ENCODE measurements at regions not wholly inside any gene's neighbourhood (a gene's known extent, or its start where the extent isn't known, plus 50 kb on each side); places are given as distances from the start of the nearest gene placed in this dataset.

DNA sequence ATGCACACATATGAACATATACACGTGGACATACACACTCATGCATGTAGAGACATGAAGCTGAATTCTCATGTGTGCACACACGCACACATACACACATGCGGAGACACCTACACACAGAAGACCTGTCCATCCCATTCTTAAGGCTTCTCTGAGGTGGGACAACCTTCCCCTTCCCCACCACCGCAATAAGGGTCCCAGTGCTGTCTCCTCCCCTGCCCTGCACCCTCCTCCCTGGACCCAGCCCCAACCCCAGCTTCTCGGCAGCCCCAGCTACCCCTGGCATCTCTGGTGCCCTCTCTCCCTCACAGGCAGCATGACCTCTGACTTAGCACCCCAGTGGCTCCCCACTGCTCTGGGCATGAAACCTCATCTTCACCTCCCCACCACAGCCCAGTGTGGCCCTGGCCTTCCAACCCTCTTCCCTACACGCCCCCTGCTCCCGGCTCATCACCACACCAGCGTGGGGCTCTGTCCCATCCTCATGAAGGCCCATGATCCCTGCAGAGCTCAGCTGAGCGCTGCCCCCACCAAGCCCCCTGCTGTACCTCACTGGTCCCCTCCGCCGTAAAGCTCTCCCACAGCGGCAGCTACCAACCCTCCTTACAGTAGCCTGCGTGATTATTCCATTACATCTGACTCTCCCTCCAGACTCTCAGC, 204.1 kb upstream of the ZNF536 start:
- H3K36me3 ChIP-seq (ENCODE audit: control insufficient read depth, insufficient read depth, low read length), result no peaks in the 10 kb centered on the region

GRCh38 chr19:30168760-30169159, 203.4 kb upstream of the ZNF536 start:
- ChIA-PET CTCF (no interaction called here), POLR2A (no interaction called here)
- Histone ChIP-seq H3K27me3 (ENCODE audit: control insufficient read depth, insufficient read depth, low read length) (no peaks in the 10 kb centered on the region), H3K4me3 (ENCODE audit: low read depth, low read length) (no peak overlapping the region), H3K36me3 (ENCODE audit: control insufficient read depth, insufficient read depth, low read length) (no peaks in the 10 kb centered on the region)
- no peak for DNase-seq (ENCODE audit: low read depth)
- no peak for TF ChIP-seq CTCF (IDR thresholded peaks at IDR 0.05; ENCODE audit: insufficient read depth, low read depth, low read length)

More for the DNA sequence above, 204.1 kb upstream of the ZNF536 start:
- TF ChIP-seq CTCF (IDR thresholded peaks at IDR 0.05; ENCODE audit: insufficient read depth, low read depth, low read length), result no peak
- CTCF ChIA-PET, result interaction anchor here (0.5 kb wide), 1 partner anchor 46 kb away, joined by 3 read pairs; no protein-coding TSS in a partner anchor
- Histone ChIP-seq H3K4me3 (ENCODE audit: low read depth, low read length) (no peak overlapping the region), H3K27me3 (ENCODE audit: control insufficient read depth, insufficient read depth, low read length) (no peaks in the 10 kb centered on the region)
- POLR2A ChIA-PET, result no interaction called here
- no peak for DNase-seq (ENCODE audit: low read depth)

DNA sequence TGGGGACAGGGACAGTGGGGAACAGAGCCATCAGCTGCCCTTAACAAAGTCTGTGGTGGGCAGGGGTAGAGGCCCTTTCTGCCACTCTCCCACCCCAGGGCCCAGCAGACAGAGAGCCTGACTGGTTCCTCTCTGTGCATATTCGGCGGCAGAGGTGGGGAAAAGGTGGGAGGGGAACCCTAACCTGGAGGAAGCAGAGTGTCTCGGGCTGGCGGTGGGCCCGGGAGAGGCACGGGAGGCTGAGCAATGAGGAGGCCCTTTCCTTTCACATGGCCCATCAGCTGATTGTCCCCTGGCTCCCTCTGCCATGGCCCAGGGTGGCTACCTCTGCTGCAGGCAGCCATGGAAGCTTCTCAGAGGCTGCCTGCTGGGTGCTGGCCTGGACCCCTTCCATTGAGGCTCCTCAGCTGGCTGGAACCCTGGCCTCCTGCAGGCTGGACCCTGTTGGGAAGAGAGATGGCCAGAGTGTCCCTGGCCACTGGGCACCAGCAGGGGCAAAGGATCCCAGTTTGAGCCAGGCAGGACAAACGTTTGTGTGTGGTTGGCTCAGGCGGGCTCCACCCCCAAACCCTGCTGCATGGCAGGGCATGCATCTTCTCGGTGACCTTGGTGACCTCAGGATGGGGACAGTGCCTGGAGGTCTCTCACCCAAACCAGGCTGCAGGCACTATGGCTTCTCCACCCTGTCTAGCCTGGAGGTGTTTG, 202.8 kb upstream of the ZNF536 start:
- no peak for DNase-seq (ENCODE audit: low read depth)
- no peak for TF ChIP-seq CTCF (IDR thresholded peaks at IDR 0.05; ENCODE audit: insufficient read depth, low read depth, low read length)
- ChIA-PET POLR2A (no interaction called here), CTCF (no interaction called here)
- no peak overlapping the region for H3K4me3 ChIP-seq (ENCODE audit: low read depth, low read length)
- H3K27me3 ChIP-seq (ENCODE audit: control insufficient read depth, insufficient read depth, low read length), result no peaks in the 10 kb centered on the region
- H3K36me3 ChIP-seq (ENCODE audit: control insufficient read depth, insufficient read depth, low read length), result no peaks in the 10 kb centered on the region

GRCh38 chr19:30170081-30170480, 202.1 kb upstream of the ZNF536 start:
- H3K36me3 ChIP-seq (ENCODE audit: control insufficient read depth, insufficient read depth, low read length), result no peaks in the 10 kb centered on the region
- no peak overlapping the region for H3K4me3 ChIP-seq (ENCODE audit: low read depth, low read length)
- POLR2A ChIA-PET, result no interaction called here
- no peaks in the 10 kb centered on the region for H3K27me3 ChIP-seq (ENCODE audit: control insufficient read depth, insufficient read depth, low read length)
- DNase-seq (ENCODE audit: low read depth), result no peak
- CTCF ChIA-PET, result no interaction called here
- no peak for TF ChIP-seq CTCF (IDR thresholded peaks at IDR 0.05; ENCODE audit: insufficient read depth, low read depth, low read length)

- ChIA-PET CTCF (no interaction called here), POLR2A (no interaction called here)
- no peak overlapping the region for H3K4me3 ChIP-seq (ENCODE audit: low read depth, low read length)
- no peaks in the 10 kb centered on the region for H3K27me3 ChIP-seq (ENCODE audit: control insufficient read depth, insufficient read depth, low read length)
- H3K36me3 ChIP-seq (ENCODE audit: control insufficient read depth, insufficient read depth, low read length), result no peaks in the 10 kb centered on the region
- TF ChIP-seq CTCF (IDR thresholded peaks at IDR 0.05; ENCODE audit: insufficient read depth, low read depth, low read length), result no peak
- no peak for DNase-seq (ENCODE audit: low read depth)
Measured at GRCh38 chr19:30170495-30171137, 201.6 kb upstream of the ZNF536 start.
